ENCODE measurements at regions not wholly inside any gene's neighbourhood (a gene's known extent, or its start where the extent isn't known, plus 50 kb on each side); places are given as distances from the start of the nearest gene placed in this dataset.
"Not testable (repeated sequence)": the region's sequence is repeated elsewhere in the genome, so short reads cannot be mapped to it uniquely, and the experiment has no call there.

GRCh38 chr7:81831883-81832282 is 62.0 kb upstream of the HGF start:
- no peak for DNase-seq

GRCh38 chr7:81829511-81829910 is 59.7 kb upstream of the HGF start:
- DNase-seq = not testable (repeated sequence)

- no peak for DNase-seq
Observed at GRCh38 chr7:81822811-81823210, 53.0 kb upstream of the HGF start.

GRCh38 chr7:81819861-81820260 is 50.0 kb upstream of the HGF start:
- DNase-seq = no peak
